B cell (primary cell): ENCODE measurements at regions not wholly inside any gene's neighbourhood (a gene's known extent, or its start where the extent isn't known, plus 50 kb on each side); places are given as distances from the start of the nearest gene placed in this dataset.

Source experiments
- CTCF ChIP-seq: fragments of 200-600 bp; IDR thresholded peaks from one replicate; pipeline ENCODE4 v1.8.0; 2022; ENCODE audit warnings: antibody characterized with exemption, mild to moderate bottlenecking
- EZH2 ChIP-seq: IDR thresholded peaks from 2 replicates; pipeline ENCODE4 v1.6.1; 2012; ENCODE audit warnings: borderline replicate concordance, low read depth, mild to moderate bottlenecking, moderate library complexity, low read length; ENCODE audit not compliant: insufficient read depth, poor library complexity, severe bottlenecking

- TF ChIP-seq CTCF: no peak
- no peak for TF ChIP-seq EZH2
Observed at GRCh38 chr15:95043933-95044313, 812.6 kb downstream of the MCTP2 start.
